GM12878 (cell line): ENCODE measurements at regions not wholly inside any gene's neighbourhood (a gene's known extent, or its start where the extent isn't known, plus 50 kb on each side); places are given as distances from the start of the nearest gene placed in this dataset.

Experiments used
- BRCA1 ChIP-seq: IDR thresholded peaks from 2 replicates; pipeline ENCODE4 v1.6.1; 2011; ENCODE audit warnings: low read depth, low read length, improper control_type of control experiment
- NBN ChIP-seq: fragments of 450-650 bp; IDR thresholded peaks from 2 replicates; pipeline ENCODE4 v1.6.1; 2016
- POLR2A ChIP-seq: IDR thresholded peaks from 2 replicates; pipeline ENCODE4 v1.6.1; 2011; ENCODE audit warnings: low read depth, mild to moderate bottlenecking, low read length
- POLR2AphosphoS2 ChIP-seq: IDR thresholded peaks from 2 replicates; pipeline ENCODE4 v1.6.1; 2011; ENCODE audit warnings: low read depth, mild to moderate bottlenecking, low read length, improper control_type of control experiment, moderate library complexity
- RFX5 ChIP-seq: IDR thresholded peaks from 2 replicates; pipeline ENCODE4 v1.6.1; 2011; ENCODE audit warnings: low read depth, low read length, improper control_type of control experiment
- SREBF1 ChIP-seq: IDR thresholded peaks from 2 replicates; pipeline ENCODE4 v1.6.1; 2012; ENCODE audit warnings: mild to moderate bottlenecking, low read length
- TAF1 ChIP-seq: IDR thresholded peaks from 2 replicates; pipeline ENCODE4 v1.6.1; 2011; ENCODE audit warnings: mild to moderate bottlenecking, low read depth, low read length, borderline replicate concordance
- TF ChIP-seq, protein P1 (sequence below): fragments of 450-650 bp; formaldehyde crosslinking; IDR thresholded peaks from 2 replicates; pipeline ENCODE4 v1.4.0; 2020; ENCODE audit warnings: mild to moderate bottlenecking, moderate library complexity
- TF ChIP-seq, protein P2 (sequence below), 3 experiments: IDR thresholded peaks in 2 of 3; conservative IDR thresholded peaks in 1 of 3; 2 replicates each; pipeline ENCODE4 v1.5.1; 2011; ENCODE audit warnings: low read depth in 3 of 3, low read length in 3 of 3, mild to moderate bottlenecking in 3 of 3, control low read depth in 2 of 3, moderate library complexity in 2 of 3, inconsistent platforms in 1 of 3, mixed read lengths in 1 of 3; ENCODE audit not compliant: control insufficient read depth in 2 of 3, insufficient read depth in 1 of 3; ENCODE audit errors: extremely low read depth in 1 of 3

DNA sequence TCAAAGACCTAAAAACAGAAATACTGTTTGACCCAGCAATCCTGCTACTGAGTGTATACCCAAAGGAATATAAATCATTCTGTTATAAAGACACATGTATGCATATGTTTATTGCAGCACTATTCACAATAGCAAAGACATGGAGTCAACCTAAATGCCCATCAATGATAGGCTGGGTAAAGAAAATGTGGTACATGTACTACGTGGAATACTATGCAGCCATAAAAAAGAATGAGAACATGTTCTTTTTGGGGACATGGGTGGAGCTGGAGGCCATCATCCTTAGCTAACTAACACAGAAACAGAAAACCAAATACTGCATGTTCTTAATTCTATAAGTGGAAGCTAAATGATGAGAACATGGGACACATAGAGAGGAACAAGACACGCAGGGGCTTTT is 155.2 kb upstream of the KCNJ16 start:
- TF ChIP-seq SREBF1 (no peak), NBN (no peak), POLR2A (no peak), POLR2AphosphoS2 (no peak), BRCA1 (no peak), RFX5 (no peak), TAF1 (no peak)
- TF ChIP-seq, protein P1, sequence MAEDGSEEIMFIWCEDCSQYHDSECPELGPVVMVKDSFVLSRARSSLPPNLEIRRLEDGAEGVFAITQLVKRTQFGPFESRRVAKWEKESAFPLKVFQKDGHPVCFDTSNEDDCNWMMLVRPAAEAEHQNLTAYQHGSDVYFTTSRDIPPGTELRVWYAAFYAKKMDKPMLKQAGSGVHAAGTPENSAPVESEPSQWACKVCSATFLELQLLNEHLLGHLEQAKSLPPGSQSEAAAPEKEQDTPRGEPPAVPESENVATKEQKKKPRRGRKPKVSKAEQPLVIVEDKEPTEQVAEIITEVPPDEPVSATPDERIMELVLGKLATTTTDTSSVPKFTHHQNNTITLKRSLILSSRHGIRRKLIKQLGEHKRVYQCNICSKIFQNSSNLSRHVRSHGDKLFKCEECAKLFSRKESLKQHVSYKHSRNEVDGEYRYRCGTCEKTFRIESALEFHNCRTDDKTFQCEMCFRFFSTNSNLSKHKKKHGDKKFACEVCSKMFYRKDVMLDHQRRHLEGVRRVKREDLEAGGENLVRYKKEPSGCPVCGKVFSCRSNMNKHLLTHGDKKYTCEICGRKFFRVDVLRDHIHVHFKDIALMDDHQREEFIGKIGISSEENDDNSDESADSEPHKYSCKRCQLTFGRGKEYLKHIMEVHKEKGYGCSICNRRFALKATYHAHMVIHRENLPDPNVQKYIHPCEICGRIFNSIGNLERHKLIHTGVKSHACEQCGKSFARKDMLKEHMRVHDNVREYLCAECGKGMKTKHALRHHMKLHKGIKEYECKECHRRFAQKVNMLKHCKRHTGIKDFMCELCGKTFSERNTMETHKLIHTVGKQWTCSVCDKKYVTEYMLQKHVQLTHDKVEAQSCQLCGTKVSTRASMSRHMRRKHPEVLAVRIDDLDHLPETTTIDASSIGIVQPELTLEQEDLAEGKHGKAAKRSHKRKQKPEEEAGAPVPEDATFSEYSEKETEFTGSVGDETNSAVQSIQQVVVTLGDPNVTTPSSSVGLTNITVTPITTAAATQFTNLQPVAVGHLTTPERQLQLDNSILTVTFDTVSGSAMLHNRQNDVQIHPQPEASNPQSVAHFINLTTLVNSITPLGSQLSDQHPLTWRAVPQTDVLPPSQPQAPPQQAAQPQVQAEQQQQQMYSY: no peak
- TF ChIP-seq, protein P2, sequence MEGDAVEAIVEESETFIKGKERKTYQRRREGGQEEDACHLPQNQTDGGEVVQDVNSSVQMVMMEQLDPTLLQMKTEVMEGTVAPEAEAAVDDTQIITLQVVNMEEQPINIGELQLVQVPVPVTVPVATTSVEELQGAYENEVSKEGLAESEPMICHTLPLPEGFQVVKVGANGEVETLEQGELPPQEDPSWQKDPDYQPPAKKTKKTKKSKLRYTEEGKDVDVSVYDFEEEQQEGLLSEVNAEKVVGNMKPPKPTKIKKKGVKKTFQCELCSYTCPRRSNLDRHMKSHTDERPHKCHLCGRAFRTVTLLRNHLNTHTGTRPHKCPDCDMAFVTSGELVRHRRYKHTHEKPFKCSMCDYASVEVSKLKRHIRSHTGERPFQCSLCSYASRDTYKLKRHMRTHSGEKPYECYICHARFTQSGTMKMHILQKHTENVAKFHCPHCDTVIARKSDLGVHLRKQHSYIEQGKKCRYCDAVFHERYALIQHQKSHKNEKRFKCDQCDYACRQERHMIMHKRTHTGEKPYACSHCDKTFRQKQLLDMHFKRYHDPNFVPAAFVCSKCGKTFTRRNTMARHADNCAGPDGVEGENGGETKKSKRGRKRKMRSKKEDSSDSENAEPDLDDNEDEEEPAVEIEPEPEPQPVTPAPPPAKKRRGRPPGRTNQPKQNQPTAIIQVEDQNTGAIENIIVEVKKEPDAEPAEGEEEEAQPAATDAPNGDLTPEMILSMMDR (IDR thresholded peaks at IDR 0.05 in 2 of 3, conservative IDR thresholded peaks at IDR 0.05 in 1 of 3; ENCODE audit: control insufficient read depth in 2 of 3, extremely low read depth in 1 of 3, insufficient read depth in 1 of 3, low read depth in 3 of 3, low read length in 3 of 3): no peak
